Keratinocyte (primary cell): ENCODE measurements at regions not wholly inside any gene's neighbourhood (a gene's known extent, or its start where the extent isn't known, plus 50 kb on each side); places are given as distances from the start of the nearest gene placed in this dataset.

Source experiments
- DNase-seq: peaks from one replicate; pipeline ENCODE4 v3.0.0-alpha.2; 2011; ENCODE audit warnings: low read depth, missing footprints, low spot score
- FAIRE-seq: peaks from 2 replicates; lab custom pipeline; 2011; peaks lifted over from hg19 to GRCh38; lab: Jason Lieb, UNC
- H2AFZ ChIP-seq: 2 replicates; pipeline ENCODE4 v1.6.0; 2012; ENCODE audit warnings: low read length, control low read depth, inconsistent platforms; ENCODE audit not compliant: control insufficient read depth
- H3K27ac ChIP-seq: 2 replicates; pipeline ENCODE4 v1.5.1; 2011; ENCODE audit warnings: low read length; ENCODE audit not compliant: control insufficient read depth, insufficient read depth
- H3K27me3 ChIP-seq: 3 replicates; pipeline ENCODE4 v1.6.0; 2011; ENCODE audit warnings: low read length; ENCODE audit not compliant: control insufficient read depth, insufficient read depth; ENCODE audit errors: extremely low read depth
- H3K36me3 ChIP-seq, 2 experiments: 2 replicates in 1 of 2; 3 replicates in 1 of 2; pipeline ENCODE4 v1.5.1; 2011; ENCODE audit warnings: low read length in 2 of 2, mild to moderate bottlenecking in 1 of 2; ENCODE audit not compliant: control insufficient read depth in 2 of 2, insufficient read depth in 2 of 2; ENCODE audit errors: extremely low read depth in 1 of 2
- H3K4me1 ChIP-seq: 3 replicates; pipeline ENCODE4 v1.5.1; 2011; ENCODE audit warnings: low read length; ENCODE audit not compliant: control insufficient read depth, insufficient read depth; ENCODE audit errors: extremely low read depth
- H3K4me2 ChIP-seq: 3 replicates; pipeline ENCODE4 v1.6.0; 2011; ENCODE audit warnings: low read depth, low read length; ENCODE audit not compliant: control insufficient read depth, insufficient read depth; ENCODE audit errors: extremely low read depth
- H3K4me3 ChIP-seq, 3 experiments: fragments of 200-600 bp in 1 of 3; sonication (generic) in 1 of 3; 2 replicates in 2 of 3; 3 replicates in 1 of 3; pipeline ENCODE4 v1.5.1; 2011 to 2016; ENCODE audit warnings: low read length in 3 of 3, mild to moderate bottlenecking in 3 of 3, control low read depth in 2 of 3, inconsistent platforms in 1 of 3, low read depth in 1 of 3, mixed read lengths in 1 of 3, mixed run types in 1 of 3, moderate library complexity in 1 of 3; ENCODE audit not compliant: control insufficient read depth in 2 of 3, insufficient read depth in 2 of 3; ENCODE audit errors: extremely low read depth in 1 of 3
- H3K79me2 ChIP-seq: 2 replicates; pipeline ENCODE4 v1.6.0; 2012; ENCODE audit warnings: low read length; ENCODE audit not compliant: control insufficient read depth, insufficient read depth
- H3K9ac ChIP-seq: 3 replicates; pipeline ENCODE4 v1.6.0; 2011; ENCODE audit warnings: low read length; ENCODE audit not compliant: control insufficient read depth, insufficient read depth; ENCODE audit errors: extremely low read depth
- H3K9me1 ChIP-seq: 3 replicates; pipeline ENCODE4 v1.6.0; 2011; ENCODE audit warnings: low read length; ENCODE audit not compliant: control insufficient read depth, insufficient read depth; ENCODE audit errors: extremely low read depth
- H3K9me3 ChIP-seq: 2 replicates; pipeline ENCODE4 v1.5.1; 2012; ENCODE audit warnings: low read depth, low read length; ENCODE audit not compliant: control insufficient read depth
- H4K20me1 ChIP-seq: 3 replicates; pipeline ENCODE4 v1.6.0; 2011; ENCODE audit warnings: low read length; ENCODE audit not compliant: control insufficient read depth, insufficient read depth; ENCODE audit errors: extremely low read depth
- EZH2 ChIP-seq: IDR thresholded peaks from one replicate; pipeline ENCODE4 v1.6.1; 2012; ENCODE audit warnings: inconsistent platforms, mild to moderate bottlenecking, low read length, moderate library complexity
- dilution Hi-C: fragments of 300-500 bp; cut with MboI; formaldehyde crosslinking; loops from one replicate; pipeline ENCODE4 v1.7.0; 2020; ENCODE audit warnings: low sequenced_read_pairs; ENCODE audit not compliant: extremely low pct_ligation_motif_present
- TF ChIP-seq, protein P1 (sequence below), 3 experiments: IDR thresholded peaks in 1 of 3; conservative IDR thresholded peaks in 1 of 3; optimal IDR thresholded peaks in 1 of 3; 2 replicates in 2 of 3; 3 replicates in 1 of 3; pipeline versions ENCODE3 to v1.5.1; 2011; ENCODE audit warnings: low read length in 3 of 3, mild to moderate bottlenecking in 3 of 3, moderate library complexity in 2 of 3, control low read depth in 1 of 3, inconsistent platforms in 1 of 3; ENCODE audit not compliant: insufficient read depth in 2 of 3; ENCODE audit errors: extremely low read depth in 1 of 3

DNA sequence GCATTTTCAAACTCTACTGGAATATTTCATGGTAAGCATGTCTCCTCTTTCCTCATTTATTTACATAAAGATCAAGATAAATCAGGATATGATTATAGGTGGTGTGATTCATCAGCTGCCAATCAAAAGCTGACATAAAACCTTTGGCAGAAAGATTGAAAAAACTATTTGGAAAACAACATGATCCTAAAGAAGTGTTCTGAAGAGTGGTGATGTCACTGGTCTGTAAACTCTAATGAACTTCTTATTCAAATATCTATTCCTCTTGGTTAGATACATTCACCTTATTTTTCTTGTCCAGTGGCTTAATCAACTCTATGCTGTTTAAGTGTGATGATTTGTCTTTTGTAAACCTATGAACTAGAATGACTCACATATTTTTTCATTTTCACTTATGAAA, 535.5 kb upstream of the CITED2 start:
- no peak overlapping the region for H2AFZ ChIP-seq
- DNase-seq (no peak), FAIRE-seq (no peak)
- no peak overlapping the region for H3K4me2 ChIP-seq
- dilution Hi-C loops = no loop called here
- no peaks in the 10 kb centered on the region for H3K4me1 ChIP-seq
- no peaks in the 10 kb centered on the region for H3K79me2 ChIP-seq
- no peak overlapping the region for H3K27ac ChIP-seq
- H3K9me1 ChIP-seq = no peaks in the 10 kb centered on the region
- no peaks in the 10 kb centered on the region for H3K36me3 ChIP-seq
- no peak overlapping the region for H3K4me3 ChIP-seq
- no peaks in the 10 kb centered on the region for H3K9me3 ChIP-seq
- H4K20me1 ChIP-seq = no peaks in the 10 kb centered on the region
- TF ChIP-seq, protein P1, sequence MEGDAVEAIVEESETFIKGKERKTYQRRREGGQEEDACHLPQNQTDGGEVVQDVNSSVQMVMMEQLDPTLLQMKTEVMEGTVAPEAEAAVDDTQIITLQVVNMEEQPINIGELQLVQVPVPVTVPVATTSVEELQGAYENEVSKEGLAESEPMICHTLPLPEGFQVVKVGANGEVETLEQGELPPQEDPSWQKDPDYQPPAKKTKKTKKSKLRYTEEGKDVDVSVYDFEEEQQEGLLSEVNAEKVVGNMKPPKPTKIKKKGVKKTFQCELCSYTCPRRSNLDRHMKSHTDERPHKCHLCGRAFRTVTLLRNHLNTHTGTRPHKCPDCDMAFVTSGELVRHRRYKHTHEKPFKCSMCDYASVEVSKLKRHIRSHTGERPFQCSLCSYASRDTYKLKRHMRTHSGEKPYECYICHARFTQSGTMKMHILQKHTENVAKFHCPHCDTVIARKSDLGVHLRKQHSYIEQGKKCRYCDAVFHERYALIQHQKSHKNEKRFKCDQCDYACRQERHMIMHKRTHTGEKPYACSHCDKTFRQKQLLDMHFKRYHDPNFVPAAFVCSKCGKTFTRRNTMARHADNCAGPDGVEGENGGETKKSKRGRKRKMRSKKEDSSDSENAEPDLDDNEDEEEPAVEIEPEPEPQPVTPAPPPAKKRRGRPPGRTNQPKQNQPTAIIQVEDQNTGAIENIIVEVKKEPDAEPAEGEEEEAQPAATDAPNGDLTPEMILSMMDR (optimal IDR thresholded peaks at IDR 0.05 in 1 of 3, IDR thresholded peaks at IDR 0.05 in 1 of 3, conservative IDR thresholded peaks at IDR 0.05 in 1 of 3; ENCODE audit: extremely low read depth in 1 of 3, insufficient read depth in 2 of 3, low read length in 3 of 3) = no peak
- no peak for TF ChIP-seq EZH2
- no peak overlapping the region for H3K9ac ChIP-seq
- no peaks in the 10 kb centered on the region for H3K27me3 ChIP-seq

DNA sequence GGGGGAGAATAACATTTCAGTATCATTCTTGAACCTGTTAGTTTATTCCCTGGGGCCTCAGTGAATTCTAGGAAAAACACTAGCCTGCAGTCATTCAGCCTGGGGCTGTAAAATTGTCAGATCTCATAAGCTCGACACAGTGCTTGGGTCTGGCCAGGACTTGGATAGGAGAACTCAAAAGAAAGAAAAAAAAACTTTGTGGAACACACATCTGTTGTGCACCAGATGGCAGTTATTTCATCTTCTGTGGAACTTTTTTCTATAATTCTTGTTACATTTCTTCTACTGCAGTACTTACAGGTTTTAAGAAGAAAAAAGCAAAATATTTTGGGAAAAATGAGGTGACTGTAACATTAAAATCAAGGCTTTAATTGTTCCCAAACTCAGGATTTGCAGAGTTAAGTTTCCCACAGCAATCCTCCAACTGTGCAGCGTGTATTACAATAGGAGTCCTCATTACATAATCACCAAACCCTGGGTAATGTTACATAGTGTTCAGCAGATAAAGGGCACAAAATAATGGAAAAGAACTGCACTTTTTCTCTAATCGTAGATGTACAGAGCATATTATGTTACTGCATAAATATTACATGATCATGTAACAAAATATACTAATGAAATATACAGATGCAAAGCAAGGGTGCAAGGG, 531.1 kb upstream of the CITED2 start:
- H3K4me1 ChIP-seq = no peaks in the 10 kb centered on the region
- H4K20me1 ChIP-seq = no peaks in the 10 kb centered on the region
- no peaks in the 10 kb centered on the region for H3K27me3 ChIP-seq
- FAIRE-seq (no peak), DNase-seq (no peak)
- dilution Hi-C loops = no loop called here
- no peak for TF ChIP-seq EZH2
- TF ChIP-seq, protein P1 (optimal IDR thresholded peaks at IDR 0.05 in 1 of 3, IDR thresholded peaks at IDR 0.05 in 1 of 3, conservative IDR thresholded peaks at IDR 0.05 in 1 of 3; ENCODE audit: extremely low read depth in 1 of 3, insufficient read depth in 2 of 3, low read length in 3 of 3) = no peak
- no peak overlapping the region for H2AFZ ChIP-seq
- H3K79me2 ChIP-seq = no peaks in the 10 kb centered on the region
- H3K36me3 ChIP-seq = no peaks in the 10 kb centered on the region
- no peak overlapping the region for H3K9ac ChIP-seq
- no peaks in the 10 kb centered on the region for H3K9me3 ChIP-seq
- H3K9me1 ChIP-seq = no peaks in the 10 kb centered on the region
- H3K4me3 ChIP-seq = no peak overlapping the region
- H3K4me2 ChIP-seq = no peak overlapping the region
- no peak overlapping the region for H3K27ac ChIP-seq
